ENCODE measurements at regions not wholly inside any gene's neighbourhood (a gene's known extent, or its start where the extent isn't known, plus 50 kb on each side); places are given as distances from the start of the nearest gene placed in this dataset.

DNA sequence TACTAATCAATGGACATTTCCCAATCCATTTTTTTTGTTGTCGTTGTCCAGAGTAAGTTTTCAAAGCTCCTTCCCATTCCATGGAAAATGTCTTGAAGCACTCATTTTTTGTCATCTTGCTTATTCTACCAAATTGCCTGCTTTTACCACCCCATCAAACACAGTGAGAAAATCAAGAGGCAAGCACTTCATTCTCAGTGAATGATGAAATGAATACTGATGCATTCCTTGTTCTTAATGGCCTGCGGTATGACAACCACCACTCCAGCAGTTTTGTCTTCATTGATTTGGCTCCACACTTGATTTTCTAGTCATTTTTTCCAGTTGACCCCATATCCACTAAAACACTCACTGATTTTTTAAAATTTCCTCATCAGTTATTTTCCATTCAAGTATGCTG, 193.5 kb upstream of the ANKH start:
- H3K27ac ChIP-seq, result no peak overlapping the region
- TF ChIP-seq CTCF (conservative IDR thresholded peaks at IDR 0.05), result no peak

GRCh38 chr5:15064396-15064795, 192.8 kb upstream of the ANKH start:
- H3K27ac ChIP-seq, result no peak overlapping the region
- no peak for TF ChIP-seq CTCF (conservative IDR thresholded peaks at IDR 0.05)

GRCh38 chr5:15056988-15057592, 185.5 kb upstream of the ANKH start:
- no peak overlapping the region for H3K27ac ChIP-seq
- no peak for TF ChIP-seq CTCF (conservative IDR thresholded peaks at IDR 0.05)

GRCh38 chr5:15044521-15044920, 172.9 kb upstream of the ANKH start:
- H3K27ac ChIP-seq, result no peak overlapping the region
- no peak for TF ChIP-seq CTCF (conservative IDR thresholded peaks at IDR 0.05)

DNA sequence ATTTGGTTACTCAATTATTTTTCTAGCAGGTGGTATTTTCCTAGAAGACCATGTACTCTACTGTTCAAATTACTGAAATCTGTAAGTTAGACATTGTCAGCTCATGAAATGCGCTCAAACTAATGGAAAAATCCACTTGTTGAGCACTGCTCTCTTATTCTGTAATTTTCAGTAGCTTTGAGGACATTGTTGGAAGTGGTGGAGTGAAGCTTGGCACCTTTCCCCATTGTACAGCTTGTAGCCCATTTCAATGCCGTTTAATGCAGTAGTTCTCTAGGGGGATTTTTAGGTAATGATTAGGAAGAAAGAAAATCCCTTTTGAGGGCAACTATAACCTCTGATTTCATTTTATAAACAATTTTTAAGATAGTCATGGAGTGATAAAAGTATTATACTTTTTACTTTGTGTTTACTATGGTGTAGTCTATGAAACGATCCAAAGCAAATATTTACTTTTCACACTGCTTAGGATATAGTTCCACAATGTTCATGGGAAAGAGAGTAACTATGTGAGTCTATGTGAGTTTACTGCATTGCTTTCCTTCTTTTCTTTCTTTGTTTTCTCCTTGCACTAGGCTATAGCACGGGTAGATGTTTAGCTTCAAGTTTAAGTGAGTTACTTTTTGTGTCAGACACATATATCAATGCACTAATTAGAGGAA, 165.8 kb upstream of the ANKH start:
- H3K27ac ChIP-seq, result no peak overlapping the region
- TF ChIP-seq CTCF (conservative IDR thresholded peaks at IDR 0.05), result no peak

- H3K27ac ChIP-seq, result no peak overlapping the region
- TF ChIP-seq CTCF (conservative IDR thresholded peaks at IDR 0.05), result no peak
These were observed 162.8 kb upstream of the ANKH start for GRCh38 chr5:15034379-15034778.

DNA sequence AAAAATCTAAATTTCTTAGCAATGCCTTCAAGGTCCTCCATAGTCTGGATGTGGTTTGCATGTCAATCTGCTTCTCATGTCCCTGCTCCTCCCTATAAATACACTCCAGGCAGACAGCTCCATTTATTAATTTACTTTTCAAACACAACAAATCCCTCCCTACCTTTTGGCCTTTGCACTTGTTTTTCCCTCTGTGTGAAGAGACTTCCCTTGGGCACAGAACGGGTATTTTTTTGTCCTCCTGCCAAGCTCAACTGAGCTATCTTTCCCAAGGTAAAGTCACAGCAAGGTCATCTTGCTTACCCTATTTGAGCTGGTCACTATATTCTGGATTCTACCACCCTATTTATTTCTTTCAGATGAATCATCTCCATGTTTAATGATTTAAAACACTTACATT, 159.6 kb upstream of the ANKH start:
- TF ChIP-seq CTCF (conservative IDR thresholded peaks at IDR 0.05), result no peak
- H3K27ac ChIP-seq, result no peak overlapping the region

Measured in VCaP (cell line).